ENCODE measurements at regions not wholly inside any gene's neighbourhood (a gene's known extent, or its start where the extent isn't known, plus 50 kb on each side); places are given as distances from the start of the nearest gene placed in this dataset.

DNA sequence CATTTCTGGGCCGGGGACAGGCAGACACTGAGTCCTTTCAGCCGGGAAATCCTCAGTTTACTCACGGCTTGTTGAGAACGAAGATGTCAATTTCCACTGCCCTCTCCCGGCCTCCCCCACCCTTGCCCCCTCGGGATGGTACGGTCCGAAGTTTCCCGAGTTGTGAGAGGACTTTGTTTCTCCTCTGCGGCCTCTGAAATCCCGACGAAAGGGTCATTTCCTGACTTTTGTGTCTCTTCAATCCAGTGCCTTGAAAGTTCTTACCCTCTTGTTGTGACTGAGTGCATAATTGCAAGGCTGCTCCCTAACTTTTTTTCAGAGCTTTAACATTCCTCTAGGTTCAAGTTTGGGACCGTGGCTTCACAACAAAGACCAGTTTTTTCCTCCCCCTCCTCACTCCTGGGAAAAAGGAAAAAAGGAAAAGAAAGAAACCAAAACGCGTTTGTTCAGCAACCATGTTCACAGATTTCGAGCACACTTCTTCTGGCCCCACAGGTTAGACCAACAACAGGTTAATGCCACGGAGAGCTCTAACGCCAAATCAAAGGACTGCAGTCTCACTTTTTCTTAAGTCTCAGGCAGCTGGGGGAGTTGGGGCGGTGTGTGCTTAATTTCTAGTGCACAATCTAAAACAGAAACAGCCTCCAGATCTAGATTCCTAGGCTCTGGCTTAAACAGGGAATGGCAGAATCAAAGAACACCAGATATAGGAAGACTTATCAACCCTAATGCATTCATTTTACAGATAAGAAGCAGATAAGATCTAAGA, 138.9 kb downstream of the TMCO5A start:
- Mint-ChIP-seq H3K4me1 (peaks cover 59% of the 10 kb centered on the region), H3K9me3 (ENCODE audit: insufficient read depth) (no peaks in the 10 kb centered on the region), H3K27me3 (no peaks in the 10 kb centered on the region), H3K4me3 (peak overlapping the region; percentile 90), H3K27ac (no peak overlapping the region)
- H3K4me2 ChIP-seq (replicated peaks; ENCODE audit: low read depth, low read length, poor library complexity, severe bottlenecking): peak overlapping the region; percentile 89
- no peaks in the 10 kb centered on the region for H4K20me1 ChIP-seq (ENCODE audit: control insufficient read depth, insufficient read depth, low read length, poor library complexity, severe bottlenecking)
- H3K9ac ChIP-seq (ENCODE audit: low read length): peak overlapping the region; percentile 61
- TF ChIP-seq CTCF (IDR thresholded peaks at IDR 0.05): no peak
- TF ChIP-seq EZH2 (IDR thresholded peaks at IDR 0.05; ENCODE audit: borderline replicate concordance, insufficient read depth, low read depth, low read length, poor library complexity, severe bottlenecking): no peak
- ChIA-PET CTCF (interaction anchor here (1.0 to 1.4 kb wide), 2 partner anchors 88 to 178 kb away, joined by 3 to 4 read pairs; no protein-coding TSS in a partner anchor), POLR2A (interaction anchor here (0.6 kb wide), 1 partner anchor 56 kb away, joined by 3 read pairs; no protein-coding TSS in a partner anchor)
- no peaks in the 10 kb centered on the region for H3K9me3 ChIP-seq (ENCODE audit: control extremely low read depth in 1 of 3, control insufficient read depth in 2 of 3, insufficient read depth in 1 of 3, low read length in 2 of 3)
- H2AFZ ChIP-seq (ENCODE audit: insufficient read depth, low read depth, low read length, poor library complexity, severe bottlenecking): peak overlapping the region; percentile 81
- peaks cover 0 to 12% (median 0%) of the 10 kb centered on the region in 4 experiments for H3K27me3 ChIP-seq (replicated peaks in 1 of 4; ENCODE audit: control extremely low read depth in 1 of 4, control insufficient read depth in 3 of 4, insufficient read depth in 4 of 4, low read length in 3 of 4)
- H3K27ac ChIP-seq (ENCODE audit: low read length in 2 of 2): no peak overlapping the region
- DNase-seq (no peak), ATAC-seq (ENCODE audit: low read depth) (no peak)
- WGBS (ENCODE audit: insufficient coverage): 31% methylated on average over 13 of the region's 19 CpGs
- no peaks in the 10 kb centered on the region for H3K79me2 ChIP-seq (ENCODE audit: control insufficient read depth, insufficient read depth, low read length)
- peaks cover 25 to 37% of the 10 kb centered on the region in 2 donors for H3K4me1 ChIP-seq (ENCODE audit: control insufficient read depth in 2 of 2, insufficient read depth in 2 of 2, low read length in 2 of 2)
- H3K36me3 ChIP-seq (replicated peaks in 1 of 2; ENCODE audit: control extremely low read depth in 1 of 2, control insufficient read depth in 1 of 2, extremely low read depth in 1 of 2, insufficient read depth in 2 of 2, low read length in 1 of 2): no peaks in the 10 kb centered on the region
- intact Hi-C loops (cut with micrococcal nuclease): loop anchor here (2.0 kb wide), 1 partner anchor 179 kb away; the partner anchor contains the start of gene SPRED1
- H3K4me3 ChIP-seq (ENCODE audit: control extremely low read depth in 1 of 5, extremely low read depth in 1 of 5, insufficient read depth in 1 of 5, low read depth in 2 of 5, low read length in 4 of 5): peak overlapping the region in 3 of 5 experiments; percentile 55 to 63 (median 61)

GRCh38 chr15:38074029-38074428, 139.6 kb downstream of the TMCO5A start:
- Histone ChIP-seq H3K36me3 (replicated peaks in 1 of 2; ENCODE audit: control extremely low read depth in 1 of 2, control insufficient read depth in 1 of 2, extremely low read depth in 1 of 2, insufficient read depth in 2 of 2, low read length in 1 of 2) (no peaks in the 10 kb centered on the region), H3K4me1 (ENCODE audit: control insufficient read depth in 2 of 2, insufficient read depth in 2 of 2, low read length in 2 of 2) (peaks cover 20 to 32% of the 10 kb centered on the region in 2 donors), H3K79me2 (ENCODE audit: control insufficient read depth, insufficient read depth, low read length) (no peaks in the 10 kb centered on the region), H3K9me3 (ENCODE audit: control extremely low read depth in 1 of 3, control insufficient read depth in 2 of 3, insufficient read depth in 1 of 3, low read length in 2 of 3) (no peaks in the 10 kb centered on the region), H3K27me3 (replicated peaks in 1 of 4; ENCODE audit: control extremely low read depth in 1 of 4, control insufficient read depth in 3 of 4, insufficient read depth in 4 of 4, low read length in 3 of 4) (peaks cover 0 to 12% (median 0%) of the 10 kb centered on the region in 4 experiments), H3K4me2 (replicated peaks; ENCODE audit: low read depth, low read length, poor library complexity, severe bottlenecking) (no peak overlapping the region), H3K27ac (ENCODE audit: low read length in 2 of 2) (no peak overlapping the region), H4K20me1 (ENCODE audit: control insufficient read depth, insufficient read depth, low read length, poor library complexity, severe bottlenecking) (no peaks in the 10 kb centered on the region), H2AFZ (ENCODE audit: insufficient read depth, low read depth, low read length, poor library complexity, severe bottlenecking) (no peak overlapping the region), H3K9ac (ENCODE audit: low read length) (no peak overlapping the region), H3K4me3 (ENCODE audit: control extremely low read depth in 1 of 5, extremely low read depth in 1 of 5, insufficient read depth in 1 of 5, low read depth in 2 of 5, low read length in 4 of 5) (no peak overlapping the region)
- Mint-ChIP-seq H3K9me3 (ENCODE audit: insufficient read depth) (no peaks in the 10 kb centered on the region), H3K27me3 (no peaks in the 10 kb centered on the region), H3K27ac (no peak overlapping the region), H3K4me3 (peak overlapping the region; percentile 37), H3K4me1 (peaks cover 56% of the 10 kb centered on the region)
- POLR2A ChIA-PET: interaction anchor here (0.6 kb wide), 1 partner anchor 55 kb away, joined by 3 read pairs; no protein-coding TSS in a partner anchor
- DNase-seq: no peak
- 88% methylated on average over 3 of the region's 5 CpGs for WGBS (ENCODE audit: insufficient coverage)
- TF ChIP-seq EZH2 (IDR thresholded peaks at IDR 0.05; ENCODE audit: borderline replicate concordance, insufficient read depth, low read depth, low read length, poor library complexity, severe bottlenecking) (no peak), CTCF (IDR thresholded peaks at IDR 0.05) (no peak)
- intact Hi-C loops (cut with micrococcal nuclease): no loop called here
- CTCF ChIA-PET: no interaction called here
- no peak for ATAC-seq (ENCODE audit: low read depth)
